Fibroblast of lung (primary cell): ENCODE measurements at regions not wholly inside any gene's neighbourhood (a gene's known extent, or its start where the extent isn't known, plus 50 kb on each side); places are given as distances from the start of the nearest gene placed in this dataset.
A peak's percentile ranks its signal among the peaks of the same experiment; 100 is the strongest.
"Not testable (repeated sequence)": the region's sequence is repeated elsewhere in the genome, so short reads cannot be mapped to it uniquely, and the experiment has no call there.

Experiments used
- DNase-seq, 2 donors: peaks; one replicate each; pipeline versions ENCODE4 v3.0.0 to v3.0.0-alpha.2; 2010; ENCODE audit warnings: low read depth in 2 of 2
- H2AFZ ChIP-seq: 2 replicates; pipeline ENCODE4 v1.5.1; 2012; ENCODE audit warnings: low read length, control low read depth, inconsistent platforms
- H3K27ac ChIP-seq: 2 replicates; pipeline ENCODE4 v1.5.1; 2011; ENCODE audit warnings: low read length, control low read depth; ENCODE audit not compliant: insufficient read depth
- H3K27me3 ChIP-seq: 2 replicates; pipeline ENCODE4 v1.5.1; 2011; ENCODE audit warnings: mild to moderate bottlenecking, low read length; ENCODE audit not compliant: control insufficient read depth, insufficient read depth
- H3K36me3 ChIP-seq: 2 replicates; pipeline ENCODE4 v1.5.1; 2011; ENCODE audit warnings: low read length; ENCODE audit not compliant: control insufficient read depth, insufficient read depth
- H3K4me1 ChIP-seq: 2 replicates; pipeline ENCODE4 v1.5.1; 2011; ENCODE audit warnings: low read length; ENCODE audit not compliant: control insufficient read depth, insufficient read depth; ENCODE audit errors: extremely low read depth
- H3K4me2 ChIP-seq: 2 replicates; pipeline ENCODE4 v1.5.1; 2011; ENCODE audit warnings: low read length, control low read depth; ENCODE audit not compliant: insufficient read depth; ENCODE audit errors: extremely low read depth
- H3K4me3 ChIP-seq, 4 experiments: fragments of 200-600 bp in 1 of 4; sonication (generic) in 1 of 4; replicated peaks in 1 of 4; 2 replicates each; pipeline ENCODE4 v1.5.1; 2011 to 2016; ENCODE audit warnings: low read length in 4 of 4, low read depth in 3 of 4, mild to moderate bottlenecking in 3 of 4, control low read depth in 2 of 4, inconsistent platforms in 1 of 4, mixed read lengths in 1 of 4; ENCODE audit not compliant: insufficient read depth in 1 of 4; ENCODE audit errors: control extremely low read depth in 1 of 4
- H3K79me2 ChIP-seq: 2 replicates; pipeline ENCODE4 v1.5.1; 2012; ENCODE audit warnings: mild to moderate bottlenecking, low read length, inconsistent platforms; ENCODE audit not compliant: control insufficient read depth, insufficient read depth
- H3K9ac ChIP-seq: 2 replicates; pipeline ENCODE4 v1.5.1; 2011; ENCODE audit warnings: mild to moderate bottlenecking, low read length, control low read depth; ENCODE audit not compliant: insufficient read depth
- H3K9me3 ChIP-seq: 2 replicates; pipeline ENCODE4 v1.5.1; 2012; ENCODE audit warnings: low read depth, low read length; ENCODE audit not compliant: control insufficient read depth, insufficient read depth
- H4K20me1 ChIP-seq: 2 replicates; pipeline ENCODE4 v1.5.1; 2011; ENCODE audit warnings: low read length; ENCODE audit not compliant: control insufficient read depth, insufficient read depth; ENCODE audit errors: extremely low read depth

DNA sequence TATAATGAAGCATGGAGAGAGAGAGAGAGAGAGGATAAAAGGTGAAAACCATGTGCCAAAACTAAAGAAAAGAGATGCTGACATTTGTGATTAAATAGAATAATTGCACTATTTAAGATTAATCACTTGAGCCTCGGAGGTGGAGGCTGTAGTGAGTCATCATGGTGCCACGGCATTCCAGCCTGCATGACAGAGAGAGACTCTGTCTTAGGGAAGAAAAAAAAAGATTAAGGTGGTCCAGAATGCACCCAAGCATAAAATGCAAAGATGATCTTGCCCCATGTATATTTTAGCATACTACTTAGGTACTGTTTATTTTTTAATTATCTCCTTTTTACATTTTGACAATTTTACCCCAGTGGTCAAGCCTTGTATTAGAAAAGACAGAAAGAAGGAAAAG is 742.5 kb downstream of the SPATA31A1 start:
- not testable (repeated sequence) for H3K9me3 ChIP-seq, H3K4me3 ChIP-seq, H3K79me2 ChIP-seq, H3K4me2 ChIP-seq, H3K27me3 ChIP-seq, H4K20me1 ChIP-seq, H3K27ac ChIP-seq, H3K36me3 ChIP-seq, H3K9ac ChIP-seq, H2AFZ ChIP-seq, H3K4me1 ChIP-seq
- peak; percentile 20 to 85 for DNase-seq

DNA sequence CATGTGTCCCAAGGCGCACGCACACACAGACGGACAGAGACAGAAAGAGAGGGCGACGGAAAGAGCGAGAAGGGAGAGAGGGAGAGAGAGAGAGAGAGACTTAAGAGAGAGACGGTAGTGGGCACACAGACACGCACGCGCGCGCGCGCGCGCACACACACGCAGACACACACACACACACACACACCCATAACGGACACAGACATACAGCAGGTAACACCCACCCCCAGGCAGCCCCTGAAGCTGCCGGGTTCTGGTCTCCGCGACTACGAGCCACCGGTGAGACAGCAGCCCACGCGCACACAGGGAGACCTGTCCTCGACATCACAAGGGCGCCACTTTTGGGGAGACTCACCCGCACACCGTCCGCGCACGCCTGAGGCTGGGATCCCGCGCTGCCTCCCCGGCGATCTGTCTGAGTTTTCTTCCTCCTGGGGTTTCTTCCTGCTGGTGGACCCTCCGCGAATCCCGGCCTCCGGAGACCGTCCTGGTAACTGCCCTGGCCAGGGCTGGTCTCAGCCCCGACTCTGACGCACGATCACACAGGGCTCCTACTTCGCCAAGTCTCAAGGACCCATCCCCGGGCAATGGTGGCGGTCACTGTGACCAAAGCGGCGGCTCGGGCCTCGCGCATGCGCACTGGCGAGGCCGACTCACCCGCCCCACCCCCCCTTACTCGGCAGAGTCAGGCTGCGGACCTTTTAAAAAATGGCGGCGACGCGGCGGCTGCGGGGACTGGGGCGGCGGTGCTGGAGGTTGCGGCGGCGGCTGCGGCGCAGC is 750.7 kb downstream of the SPATA31A1 start:
- peak; percentile 74 to 80 for DNase-seq
- peak overlapping the region; percentile 23 for H3K9ac ChIP-seq
- H3K27me3 ChIP-seq, H3K4me1 ChIP-seq, H3K27ac ChIP-seq, H4K20me1 ChIP-seq, H3K4me2 ChIP-seq, H3K9me3 ChIP-seq, H2AFZ ChIP-seq, H3K79me2 ChIP-seq, H3K36me3 ChIP-seq: not testable (repeated sequence)
- peak overlapping the region in 2 of 4 experiments; percentile 53 to 68 for H3K4me3 ChIP-seq

DNA sequence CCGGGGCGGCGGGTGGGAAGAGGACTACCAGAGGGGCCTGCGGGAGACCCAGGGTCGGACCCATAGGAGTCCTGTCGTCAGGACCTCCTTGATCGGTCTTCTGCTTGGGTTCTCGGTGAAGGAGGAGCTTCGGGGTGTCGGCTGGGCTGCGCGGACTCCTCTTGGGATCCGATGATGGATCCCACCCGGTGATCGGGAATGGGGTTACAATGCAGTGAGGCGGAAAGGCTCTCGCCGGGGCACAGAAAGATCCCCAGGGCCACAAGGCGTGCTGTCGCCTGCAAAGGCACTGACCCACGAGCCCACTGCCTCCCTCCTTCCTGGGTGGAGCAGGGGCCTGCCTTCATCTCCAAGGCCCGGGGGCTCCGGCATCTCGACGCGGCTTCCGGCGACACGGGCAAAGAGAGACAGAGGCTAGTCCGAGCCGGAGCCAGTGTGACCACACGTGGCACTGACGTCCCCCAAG is 751.3 kb downstream of the SPATA31A1 start:
- peak overlapping the region in 2 of 4 experiments; percentile 17 to 43 for H3K4me3 ChIP-seq
- not testable (repeated sequence) for DNase-seq, H3K79me2 ChIP-seq, H3K27ac ChIP-seq, H3K9ac ChIP-seq, H3K4me1 ChIP-seq, H3K4me2 ChIP-seq, H3K9me3 ChIP-seq, H2AFZ ChIP-seq, H4K20me1 ChIP-seq, H3K27me3 ChIP-seq, H3K36me3 ChIP-seq

DNA sequence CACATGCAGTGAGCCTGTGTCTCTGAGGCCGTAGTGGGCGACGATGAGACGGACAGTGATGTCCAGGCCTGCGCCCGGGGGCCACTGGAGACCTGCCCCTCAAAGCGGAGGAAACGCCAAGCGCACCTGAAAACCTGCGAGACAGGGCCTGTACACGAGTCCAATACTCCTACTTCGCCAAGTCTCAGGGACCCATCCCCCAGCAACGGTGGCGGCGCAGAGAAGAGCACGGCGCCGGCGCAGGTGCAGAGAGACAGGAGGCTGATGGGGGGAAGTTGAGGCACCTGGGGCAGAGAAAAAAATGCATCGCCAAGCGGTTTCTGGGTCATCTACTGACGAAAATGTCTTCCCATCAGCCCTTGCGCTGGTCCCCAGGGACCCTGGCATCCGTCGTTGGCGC is 751.8 kb downstream of the SPATA31A1 start:
- not testable (repeated sequence) for H2AFZ ChIP-seq, DNase-seq, H3K79me2 ChIP-seq, H3K4me2 ChIP-seq, H3K36me3 ChIP-seq, H3K9ac ChIP-seq, H4K20me1 ChIP-seq, H3K4me1 ChIP-seq, H3K9me3 ChIP-seq, H3K27ac ChIP-seq, H3K27me3 ChIP-seq, H3K4me3 ChIP-seq

DNA sequence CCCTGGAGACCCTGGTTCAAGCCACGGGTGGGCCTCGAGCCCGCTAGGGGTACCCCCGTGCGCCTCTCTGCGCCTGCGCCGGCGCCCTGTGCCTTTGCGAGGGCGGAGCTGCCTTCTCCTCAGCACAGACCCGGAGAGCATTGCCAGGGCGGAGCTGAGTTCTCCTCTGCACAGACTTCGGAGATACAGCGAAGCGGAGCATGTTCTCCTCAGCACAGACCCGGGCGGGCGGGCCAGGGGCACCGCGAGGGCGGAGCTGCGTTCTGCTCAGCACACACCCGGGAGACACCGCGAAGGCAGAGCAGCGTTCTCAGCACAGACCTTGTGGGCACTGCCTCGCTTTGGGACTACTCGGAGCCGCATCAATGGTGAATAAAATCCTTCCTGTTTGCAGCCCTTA is 753.0 kb downstream of the SPATA31A1 start:
- H3K36me3 ChIP-seq, H3K9me3 ChIP-seq, H2AFZ ChIP-seq, H3K4me3 ChIP-seq, H3K4me1 ChIP-seq, H3K4me2 ChIP-seq, H3K9ac ChIP-seq, H3K27me3 ChIP-seq, H3K27ac ChIP-seq, DNase-seq, H3K79me2 ChIP-seq, H4K20me1 ChIP-seq: not testable (repeated sequence)

DNA sequence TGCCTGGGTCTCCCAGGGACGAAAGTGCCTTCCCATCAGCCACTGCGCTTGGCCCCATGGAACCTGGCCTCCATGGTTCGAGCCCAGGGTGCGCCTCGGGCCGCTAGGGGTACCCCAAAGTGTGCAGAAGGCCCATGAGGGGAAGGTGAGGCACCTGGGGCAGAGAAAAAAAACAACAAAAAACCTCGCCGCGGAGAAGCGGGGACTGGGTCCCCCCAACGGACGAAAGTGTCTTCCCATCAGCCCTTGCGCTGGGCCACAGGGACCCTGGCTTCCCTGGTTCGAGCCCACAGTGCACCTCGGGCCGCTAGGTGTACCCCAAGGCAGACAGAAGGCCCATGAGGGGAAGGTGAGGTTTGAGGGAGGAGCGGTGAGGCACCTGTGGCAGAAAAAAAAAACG is 755.3 kb downstream of the SPATA31A1 start:
- not testable (repeated sequence) for H3K27ac ChIP-seq, H4K20me1 ChIP-seq, H3K4me3 ChIP-seq, H3K9me3 ChIP-seq, H3K4me2 ChIP-seq, H3K4me1 ChIP-seq, DNase-seq, H3K36me3 ChIP-seq, H2AFZ ChIP-seq, H3K9ac ChIP-seq, H3K79me2 ChIP-seq, H3K27me3 ChIP-seq

DNA sequence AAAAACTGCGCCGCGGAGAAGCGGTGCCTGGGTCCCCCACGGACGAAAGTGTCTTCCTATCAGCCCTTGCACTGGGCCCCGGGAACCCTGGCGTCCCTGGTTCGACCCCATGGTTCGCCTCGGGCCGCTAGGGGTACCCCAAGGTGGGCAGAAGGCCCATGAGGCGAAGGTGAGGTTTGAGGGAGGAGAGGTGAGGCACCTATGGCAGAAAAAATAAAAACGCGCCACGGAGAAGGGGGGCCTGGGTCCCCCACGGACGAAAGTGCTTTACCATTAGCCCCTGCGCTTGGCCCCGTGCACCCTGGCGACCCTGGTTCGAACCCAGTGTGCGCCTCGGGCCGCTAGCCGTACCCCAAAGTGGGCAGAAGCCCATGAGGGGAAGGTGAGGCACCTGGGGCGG is 756.1 kb downstream of the SPATA31A1 start:
- not testable (repeated sequence) for H4K20me1 ChIP-seq, H3K79me2 ChIP-seq, H2AFZ ChIP-seq, H3K9ac ChIP-seq, H3K36me3 ChIP-seq, H3K4me3 ChIP-seq, DNase-seq, H3K4me2 ChIP-seq, H3K4me1 ChIP-seq, H3K27me3 ChIP-seq, H3K27ac ChIP-seq, H3K9me3 ChIP-seq
